ENCODE measurements at regions not wholly inside any gene's neighbourhood (a gene's known extent, or its start where the extent isn't known, plus 50 kb on each side); places are given as distances from the start of the nearest gene placed in this dataset.

- TF ChIP-seq EZH2 (IDR thresholded peaks at IDR 0.05) (no peak), POLR2AphosphoS5 (IDR thresholded peaks at IDR 0.05; ENCODE audit: low read depth, low read length) (no peak), POLR2A (IDR thresholded peaks at IDR 0.05; ENCODE audit: borderline replicate concordance, extremely low read depth, insufficient read depth, insufficient read length) (no peak), EZH2phosphoT487 (IDR thresholded peaks at IDR 0.05; ENCODE audit: borderline replicate concordance) (no peak), CTCF (IDR thresholded peaks at IDR 0.05 in 2 of 3, conservative IDR thresholded peaks at IDR 0.05 in 1 of 3; ENCODE audit: borderline replicate concordance in 1 of 3, insufficient read depth in 1 of 3, low read depth in 2 of 3, low read length in 2 of 3) (no peak), CEBPB (IDR thresholded peaks at IDR 0.05; ENCODE audit: low read depth) (no peak), SIN3A (IDR thresholded peaks at IDR 0.05; ENCODE audit: low read depth) (no peak), YY1 (IDR thresholded peaks at IDR 0.05; ENCODE audit: extremely low read depth, insufficient replicate concordance, low read depth, low read length) (no peak), JUND (IDR thresholded peaks at IDR 0.05) (no peak), ATF3 (IDR thresholded peaks at IDR 0.05) (no peak), REST (IDR thresholded peaks at IDR 0.05; ENCODE audit: low read depth) (no peak)
These were observed 246.8 kb downstream of the TMEM182 start for GRCh38 chr2:103008586-103008985.

Data from HCT116 (cell line).